ENCODE measurements at regions not wholly inside any gene's neighbourhood (a gene's known extent, or its start where the extent isn't known, plus 50 kb on each side); places are given as distances from the start of the nearest gene placed in this dataset.

GRCh38 chr6:105920071-105920470 is 166.1 kb upstream of the PRDM1 start:
- H3K27me3 ChIP-seq (ENCODE audit: control insufficient read depth, low read length): no peaks in the 10 kb centered on the region
- H3F3A ChIP-seq (ENCODE audit: control insufficient read depth, insufficient read depth): no peaks in the 10 kb centered on the region

DNA sequence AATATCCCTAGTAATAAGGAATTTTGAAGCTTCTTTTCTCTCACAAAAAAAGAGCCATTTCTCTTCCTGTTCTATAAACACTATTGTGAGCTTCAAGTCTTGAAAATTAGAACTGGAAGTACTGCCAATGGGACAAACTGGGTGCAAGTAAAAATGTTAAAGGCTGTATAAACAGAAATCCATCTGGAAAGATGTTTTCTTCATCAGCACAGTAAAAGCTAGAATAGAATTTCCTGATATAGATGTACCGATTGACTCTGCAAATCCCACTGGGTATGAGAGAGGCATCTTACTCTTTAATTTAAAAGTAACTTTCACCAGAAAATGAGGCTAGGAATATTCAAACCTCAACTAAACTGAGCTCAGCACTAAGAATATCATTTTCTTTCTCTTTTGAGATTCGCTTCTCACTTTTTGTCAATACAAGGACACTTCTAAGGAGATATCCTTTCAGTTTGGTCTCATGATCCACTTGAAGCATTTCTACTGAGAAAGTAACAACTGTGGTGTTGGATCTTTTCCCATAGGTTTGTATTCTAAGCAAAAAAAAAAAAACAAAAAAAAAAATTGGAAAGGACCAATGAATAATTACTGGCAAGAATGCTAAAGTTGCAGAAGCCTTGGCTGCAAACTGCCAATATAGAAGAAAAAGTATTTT is 169.0 kb upstream of the PRDM1 start:
- no peak overlapping the region for H3K4me2 ChIP-seq (ENCODE audit: low read length)
- no peak overlapping the region for H3K4me3 ChIP-seq (ENCODE audit: low read length)
- no peaks in the 10 kb centered on the region for H3K36me3 ChIP-seq (ENCODE audit: control insufficient read depth, low read length)
- no peaks in the 10 kb centered on the region for H3K4me1 ChIP-seq (ENCODE audit: control insufficient read depth, low read length)
- no peak overlapping the region for H3K27ac ChIP-seq (ENCODE audit: low read depth, low read length)
- no peaks in the 10 kb centered on the region for H3K27me3 ChIP-seq (ENCODE audit: control insufficient read depth, low read length)
- no peaks in the 10 kb centered on the region for H4K20me1 ChIP-seq (ENCODE audit: control insufficient read depth, insufficient read depth, low read depth, low read length)
- TF ChIP-seq, protein P1, sequence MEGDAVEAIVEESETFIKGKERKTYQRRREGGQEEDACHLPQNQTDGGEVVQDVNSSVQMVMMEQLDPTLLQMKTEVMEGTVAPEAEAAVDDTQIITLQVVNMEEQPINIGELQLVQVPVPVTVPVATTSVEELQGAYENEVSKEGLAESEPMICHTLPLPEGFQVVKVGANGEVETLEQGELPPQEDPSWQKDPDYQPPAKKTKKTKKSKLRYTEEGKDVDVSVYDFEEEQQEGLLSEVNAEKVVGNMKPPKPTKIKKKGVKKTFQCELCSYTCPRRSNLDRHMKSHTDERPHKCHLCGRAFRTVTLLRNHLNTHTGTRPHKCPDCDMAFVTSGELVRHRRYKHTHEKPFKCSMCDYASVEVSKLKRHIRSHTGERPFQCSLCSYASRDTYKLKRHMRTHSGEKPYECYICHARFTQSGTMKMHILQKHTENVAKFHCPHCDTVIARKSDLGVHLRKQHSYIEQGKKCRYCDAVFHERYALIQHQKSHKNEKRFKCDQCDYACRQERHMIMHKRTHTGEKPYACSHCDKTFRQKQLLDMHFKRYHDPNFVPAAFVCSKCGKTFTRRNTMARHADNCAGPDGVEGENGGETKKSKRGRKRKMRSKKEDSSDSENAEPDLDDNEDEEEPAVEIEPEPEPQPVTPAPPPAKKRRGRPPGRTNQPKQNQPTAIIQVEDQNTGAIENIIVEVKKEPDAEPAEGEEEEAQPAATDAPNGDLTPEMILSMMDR (IDR thresholded peaks at IDR 0.05; ENCODE audit: low read depth, low read length, poor library complexity, severe bottlenecking): no peak
- TF ChIP-seq EZH2phosphoT487 (IDR thresholded peaks at IDR 0.05; ENCODE audit: borderline replicate concordance, low read length): no peak
- H3F3A ChIP-seq (ENCODE audit: control insufficient read depth, insufficient read depth): no peaks in the 10 kb centered on the region
- no peaks in the 10 kb centered on the region for H3K9me2 ChIP-seq (replicated peaks; ENCODE audit: control insufficient read depth, low read length)
- no peaks in the 10 kb centered on the region for H3K79me2 ChIP-seq (ENCODE audit: control insufficient read depth, low read length)
- no peaks in the 10 kb centered on the region for H3K9me3 ChIP-seq (ENCODE audit: control insufficient read depth, insufficient read depth, low read length)

More at GRCh38 chr6:105920071-105920470, 166.1 kb upstream of the PRDM1 start:
- Histone ChIP-seq H3K79me2 (ENCODE audit: control insufficient read depth, low read length) (no peaks in the 10 kb centered on the region), H3K36me3 (ENCODE audit: control insufficient read depth, low read length) (no peaks in the 10 kb centered on the region), H3K4me2 (ENCODE audit: low read length) (no peak overlapping the region), H4K20me1 (ENCODE audit: control insufficient read depth, insufficient read depth, low read depth, low read length) (no peaks in the 10 kb centered on the region), H3K9me3 (ENCODE audit: control insufficient read depth, insufficient read depth, low read length) (no peaks in the 10 kb centered on the region), H3K9me2 (replicated peaks; ENCODE audit: control insufficient read depth, low read length) (no peaks in the 10 kb centered on the region), H3K4me3 (ENCODE audit: low read length) (no peak overlapping the region), H3K27ac (ENCODE audit: low read depth, low read length) (no peak overlapping the region), H3K4me1 (ENCODE audit: control insufficient read depth, low read length) (no peaks in the 10 kb centered on the region)
- no peak for TF ChIP-seq EZH2phosphoT487 (IDR thresholded peaks at IDR 0.05; ENCODE audit: borderline replicate concordance, low read length)
- TF ChIP-seq, protein P1 (IDR thresholded peaks at IDR 0.05; ENCODE audit: low read depth, low read length, poor library complexity, severe bottlenecking): no peak

- Histone ChIP-seq H4K20me1 (ENCODE audit: control insufficient read depth, insufficient read depth, low read depth, low read length) (no peaks in the 10 kb centered on the region), H3K4me2 (ENCODE audit: low read length) (no peak overlapping the region), H3F3A (ENCODE audit: control insufficient read depth, insufficient read depth) (no peaks in the 10 kb centered on the region), H3K79me2 (ENCODE audit: control insufficient read depth, low read length) (no peaks in the 10 kb centered on the region), H3K4me3 (ENCODE audit: low read length) (no peak overlapping the region), H3K4me1 (ENCODE audit: control insufficient read depth, low read length) (no peaks in the 10 kb centered on the region), H3K27me3 (ENCODE audit: control insufficient read depth, low read length) (no peaks in the 10 kb centered on the region), H3K36me3 (ENCODE audit: control insufficient read depth, low read length) (no peaks in the 10 kb centered on the region), H3K9me3 (ENCODE audit: control insufficient read depth, insufficient read depth, low read length) (no peaks in the 10 kb centered on the region), H3K9me2 (replicated peaks; ENCODE audit: control insufficient read depth, low read length) (no peaks in the 10 kb centered on the region), H3K27ac (ENCODE audit: low read depth, low read length) (no peak overlapping the region)
- TF ChIP-seq EZH2phosphoT487 (IDR thresholded peaks at IDR 0.05; ENCODE audit: borderline replicate concordance, low read length): no peak
- TF ChIP-seq, protein P1 (IDR thresholded peaks at IDR 0.05; ENCODE audit: low read depth, low read length, poor library complexity, severe bottlenecking): no peak
Measured at GRCh38 chr6:105911106-105911629, 175.0 kb upstream of the PRDM1 start.

All from DOHH2 (cell line).